Activated gamma-delta T cell treated with anti-CD3 and anti-CD28 coated beads, Interleukin-2, amount 50 U/mL, for 16 hours (primary cell): ENCODE measurements at regions not wholly inside any gene's neighbourhood (a gene's known extent, or its start where the extent isn't known, plus 50 kb on each side); places are given as distances from the start of the nearest gene placed in this dataset.
"Not testable (repeated sequence)": the region's sequence is repeated elsewhere in the genome, so short reads cannot be mapped to it uniquely, and the experiment has no call there.

Experiments
- DNase-seq: peaks from one replicate; pipeline ENCODE4 v3.0.0-alpha.2; 2020; ENCODE audit warnings: low read depth

DNA sequence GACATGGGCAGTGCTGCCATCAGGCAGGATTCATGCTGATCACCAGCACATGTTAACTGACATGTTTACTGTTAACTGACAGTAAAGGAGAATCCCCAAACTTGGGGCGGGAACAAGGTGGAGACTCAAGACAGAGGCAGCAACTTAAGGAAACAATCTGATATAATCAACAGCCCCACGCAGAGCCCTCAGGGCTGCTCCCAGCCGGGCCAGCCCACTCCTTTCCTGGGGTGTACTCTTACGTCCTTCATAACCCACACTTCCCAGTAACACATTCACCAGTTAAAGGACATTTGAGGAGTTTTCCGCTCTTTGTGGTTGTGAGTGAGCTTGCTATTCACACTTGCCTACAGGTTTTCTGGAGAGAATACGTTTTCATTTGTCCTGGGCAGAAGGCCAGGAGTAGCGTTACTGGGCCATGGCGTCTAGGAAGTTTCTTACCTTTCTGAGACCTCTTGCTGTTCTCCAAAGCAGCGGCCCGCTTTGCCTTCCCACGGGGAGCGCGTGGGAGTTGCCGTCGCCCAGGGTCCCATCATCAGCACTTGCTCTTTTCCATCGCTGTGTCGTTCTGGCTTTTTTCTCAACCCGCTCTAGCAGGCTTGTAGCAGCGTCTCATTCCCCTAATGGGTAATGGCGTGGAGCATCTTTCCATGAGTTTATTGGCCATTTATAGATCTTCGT is 56.4 kb downstream of the FOXF2 start:
- no peak for DNase-seq

DNA sequence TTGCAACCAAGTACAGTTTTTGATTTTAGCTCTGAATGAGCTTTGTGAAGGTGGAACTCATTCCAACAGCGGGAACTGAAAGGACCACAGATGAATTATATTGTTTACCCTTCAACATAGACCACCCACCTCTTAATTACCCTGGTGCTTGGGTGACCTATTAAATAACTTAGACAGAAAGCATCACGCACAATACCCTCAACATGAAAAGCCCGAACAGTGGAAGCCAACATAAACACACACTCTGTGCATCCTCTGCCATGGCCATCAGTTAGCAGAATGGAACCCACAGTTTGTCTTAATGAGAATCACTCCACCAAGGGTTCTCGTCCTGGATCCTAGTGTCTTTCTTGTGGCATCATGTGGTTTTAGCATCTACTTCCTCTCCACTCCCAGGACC is 60.5 kb downstream of the FOXF2 start:
- DNase-seq: no peak

DNA sequence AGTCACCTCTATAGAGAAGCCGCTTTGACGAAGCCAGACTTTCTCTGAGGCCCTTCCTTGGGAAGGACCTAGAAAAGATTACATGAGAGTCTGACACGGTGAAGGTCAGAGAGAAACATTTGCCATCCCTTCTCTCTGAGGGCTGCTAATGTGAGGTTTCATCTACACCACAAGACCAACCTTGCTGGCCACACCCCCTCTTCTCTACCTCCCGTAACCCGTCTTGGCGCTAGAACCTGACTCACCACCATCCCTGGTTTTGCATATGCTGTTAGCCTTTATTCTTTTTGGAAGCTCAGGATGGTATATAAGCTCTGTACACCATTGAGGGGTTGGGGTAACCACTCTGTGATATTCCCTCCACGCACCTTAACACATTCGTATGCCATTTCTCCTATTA is 63.6 kb downstream of the FOXF2 start:
- DNase-seq: no peak

DNA sequence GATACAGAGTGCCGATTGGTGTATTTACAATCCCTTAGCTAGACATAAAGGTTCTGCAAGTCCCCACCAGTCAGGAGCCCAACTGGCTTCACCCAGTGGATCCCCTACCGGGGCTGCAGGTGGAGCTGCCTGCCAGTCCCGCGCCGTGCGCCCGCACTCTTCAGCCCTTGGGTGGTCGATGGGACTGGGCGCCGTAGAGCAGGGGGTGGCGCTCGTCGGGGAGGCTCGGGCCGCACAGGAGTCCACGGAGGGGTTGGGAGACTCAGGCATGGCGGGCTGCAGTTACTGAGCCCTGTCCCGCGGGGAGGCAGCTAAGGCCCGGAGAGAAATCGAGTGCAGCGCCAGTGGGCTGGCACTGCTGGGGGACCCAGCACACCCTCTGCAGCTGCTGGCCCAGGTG is 67.4 kb downstream of the FOXF2 start:
- DNase-seq: not testable (repeated sequence)

DNA sequence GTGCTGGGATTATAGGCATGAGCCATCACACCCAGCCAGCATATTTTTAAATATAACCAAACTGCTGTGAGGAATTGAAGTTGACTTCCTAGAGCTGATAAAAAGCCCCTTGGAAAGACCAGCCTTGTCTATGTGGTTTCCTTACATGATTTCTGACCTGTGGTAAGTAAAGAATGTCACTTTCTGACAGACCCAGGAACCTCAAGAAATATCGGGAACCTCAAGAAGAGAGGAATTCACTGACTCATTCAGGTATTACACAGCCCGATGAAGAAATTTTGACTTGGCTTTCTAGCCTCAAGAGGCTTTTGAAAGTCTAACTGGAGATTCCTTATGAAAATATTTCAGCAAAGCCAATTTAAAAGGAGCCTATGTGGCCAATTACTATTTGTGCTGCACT is 71.8 kb downstream of the FOXF2 start:
- no peak for DNase-seq

DNA sequence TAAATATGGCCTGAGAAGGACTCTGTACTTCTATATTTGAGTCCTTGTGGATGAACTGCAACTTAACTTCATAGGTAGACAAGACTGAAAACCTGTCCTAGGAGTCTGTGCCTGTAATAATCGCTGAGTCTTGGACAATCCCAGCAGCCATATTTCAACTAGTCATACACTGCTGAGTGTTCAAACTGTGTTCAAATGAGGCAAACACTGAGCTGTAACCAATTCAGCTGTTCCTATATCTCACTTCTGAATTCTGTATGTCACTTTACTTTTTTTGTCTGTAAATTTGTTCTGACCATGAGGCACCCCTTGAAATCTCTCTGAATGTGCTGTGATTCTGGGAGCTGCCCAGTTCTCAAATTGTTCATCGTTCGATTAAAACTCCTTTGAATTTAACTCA is 72.4 kb downstream of the FOXF2 start:
- no peak for DNase-seq

DNA sequence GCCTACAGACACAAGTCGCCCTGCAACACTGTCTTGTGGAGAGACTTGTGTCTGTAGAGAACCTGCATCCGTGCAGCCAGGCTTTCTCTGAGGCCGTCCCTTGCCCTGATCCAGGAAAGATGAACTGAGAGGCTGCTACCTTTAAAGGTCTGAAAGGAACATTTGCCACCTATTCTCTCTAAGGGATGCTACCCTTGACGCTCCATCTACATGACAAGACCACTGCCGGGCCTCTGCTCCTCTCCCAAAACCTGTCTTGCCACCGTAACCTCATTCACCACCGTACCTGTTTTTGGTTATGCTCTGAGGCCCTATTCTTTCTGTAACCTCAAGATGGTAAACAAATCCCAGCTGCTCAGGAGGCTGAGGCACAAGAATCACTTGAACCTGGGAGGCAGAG is 73.9 kb downstream of the FOXF2 start:
- no peak for DNase-seq

DNA sequence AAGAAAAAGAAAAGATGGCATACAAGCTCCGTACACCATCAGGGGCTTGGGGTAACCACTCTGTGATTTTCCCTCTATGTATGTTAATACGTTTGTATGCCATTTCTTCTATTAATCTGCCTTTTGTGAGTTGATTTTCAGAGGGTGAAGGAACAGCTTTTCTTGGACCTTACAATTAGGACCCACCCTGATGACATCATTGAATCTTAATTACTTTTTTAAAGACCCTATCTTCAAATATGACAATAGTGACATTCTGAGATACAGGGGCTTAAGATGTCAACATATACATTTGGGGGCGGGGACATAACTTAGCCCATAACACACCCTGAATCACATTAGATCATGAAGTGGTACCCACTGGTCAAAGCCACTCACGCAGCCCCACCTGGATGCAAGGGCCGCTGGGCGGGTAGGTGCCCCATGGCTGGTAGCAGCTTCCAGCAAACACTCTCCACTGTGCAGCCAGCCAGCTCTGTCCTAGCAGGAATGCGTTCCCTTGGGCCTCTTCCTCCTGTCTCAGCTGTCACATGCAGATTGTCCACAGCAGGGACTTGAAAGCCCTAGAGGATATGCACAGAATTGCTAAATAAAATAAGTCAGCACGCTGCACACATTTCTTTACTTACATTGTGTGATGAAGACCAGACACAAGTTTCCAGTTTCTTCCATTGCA is 74.5 kb downstream of the FOXF2 start:
- no peak for DNase-seq

DNA sequence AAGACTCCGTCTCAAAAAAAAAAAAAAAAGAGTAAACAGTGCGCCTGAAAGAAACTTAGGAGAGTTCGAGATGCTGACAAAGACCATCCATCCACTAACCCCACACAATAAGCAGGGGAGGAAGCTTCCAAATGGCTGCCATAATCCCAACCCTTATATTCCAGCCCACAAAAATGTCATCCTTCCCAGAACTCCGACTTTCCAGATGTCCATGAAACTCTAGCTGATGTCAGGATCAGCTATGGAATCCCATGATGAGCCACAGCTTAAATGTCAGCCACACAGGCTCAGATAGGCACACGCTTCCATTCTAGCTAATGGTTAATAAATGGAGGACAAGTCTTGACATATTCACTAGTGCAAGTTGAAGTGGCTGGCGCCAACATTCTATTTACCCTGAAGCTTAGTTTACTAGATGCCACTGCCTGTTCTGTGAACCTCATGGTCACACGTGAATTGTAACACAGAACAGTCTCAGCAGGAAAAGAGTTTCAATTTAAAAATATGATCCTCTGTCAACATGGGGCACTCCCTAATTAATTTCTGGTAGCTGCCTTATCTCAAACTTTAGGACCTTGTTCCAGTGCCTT is 75.5 kb downstream of the FOXF2 start:
- DNase-seq: no peak

DNA sequence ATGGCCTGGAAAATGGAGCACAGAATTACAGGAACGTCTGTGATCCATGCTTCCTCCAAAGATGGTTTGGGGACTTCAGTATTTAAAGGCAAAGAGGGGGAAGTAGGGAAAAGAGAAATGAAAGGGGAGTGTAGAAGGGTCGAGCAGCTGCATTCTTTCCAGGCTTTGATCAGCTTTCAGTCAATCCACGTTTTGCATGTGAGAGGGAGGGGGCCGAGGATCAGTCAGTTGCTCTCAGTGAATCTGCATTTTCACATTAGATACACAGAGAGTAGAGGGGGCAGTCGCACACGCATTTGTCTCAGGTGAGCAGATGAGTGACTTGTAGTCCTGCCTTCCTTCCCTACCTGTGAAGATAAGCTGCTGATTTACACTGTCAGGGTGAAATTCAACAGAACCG is 78.8 kb downstream of the FOXF2 start:
- DNase-seq: no peak

DNA sequence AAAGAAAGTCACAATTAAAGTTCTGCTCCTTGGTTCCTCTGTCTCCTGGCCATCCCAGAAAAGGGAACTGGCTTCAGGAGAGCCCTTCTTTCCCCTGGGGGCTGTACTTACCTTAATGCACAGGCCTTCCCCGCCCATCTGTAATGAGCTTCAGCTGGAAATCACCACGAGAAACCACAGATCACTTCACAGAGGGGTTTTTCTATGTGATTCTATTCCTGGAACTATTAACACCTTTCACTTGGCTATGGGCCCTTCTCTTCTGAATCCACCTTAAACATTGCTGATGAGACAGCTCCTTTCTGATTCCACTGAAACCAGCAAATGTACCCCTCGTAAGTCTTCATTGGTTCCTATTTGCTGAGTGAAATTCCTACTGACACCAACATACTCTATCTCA is 80.7 kb downstream of the FOXF2 start:
- DNase-seq: no peak

DNA sequence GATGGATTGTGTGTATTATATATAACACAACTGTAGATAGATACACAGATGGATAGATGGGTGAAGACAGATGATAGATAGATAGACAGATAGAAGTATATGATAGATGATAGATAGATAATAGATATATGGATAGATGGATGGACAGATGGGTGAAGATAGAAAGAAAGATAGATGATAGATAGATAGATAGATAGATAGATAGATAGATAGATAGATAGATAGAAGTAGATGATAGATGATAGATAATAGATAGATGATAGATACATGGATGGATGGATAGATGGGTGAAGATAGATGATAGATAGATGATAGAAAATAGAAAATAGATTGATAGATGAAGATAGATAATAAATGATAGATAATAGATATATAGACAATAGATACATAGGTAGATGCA is 83.3 kb downstream of the FOXF2 start:
- no peak for DNase-seq

DNA sequence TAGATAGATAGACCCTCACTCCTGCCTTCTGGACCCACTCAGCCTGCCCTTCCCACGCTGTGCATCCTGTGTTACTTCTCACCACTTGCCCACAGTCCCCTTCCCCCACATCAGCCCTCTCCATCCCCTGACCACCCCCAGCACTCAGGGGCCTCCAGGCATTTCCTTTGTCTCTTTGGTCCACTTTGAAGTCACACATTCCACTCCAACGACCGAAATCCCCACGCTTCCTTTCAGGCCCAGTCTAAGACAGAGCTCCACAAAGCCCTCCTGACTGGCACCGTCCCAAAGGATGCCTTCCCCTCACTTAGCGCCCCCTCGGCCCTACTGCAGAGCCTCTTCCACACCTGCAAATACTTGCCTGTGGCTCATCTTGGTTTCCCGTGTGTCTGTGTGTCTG is 83.8 kb downstream of the FOXF2 start:
- DNase-seq: no peak

DNA sequence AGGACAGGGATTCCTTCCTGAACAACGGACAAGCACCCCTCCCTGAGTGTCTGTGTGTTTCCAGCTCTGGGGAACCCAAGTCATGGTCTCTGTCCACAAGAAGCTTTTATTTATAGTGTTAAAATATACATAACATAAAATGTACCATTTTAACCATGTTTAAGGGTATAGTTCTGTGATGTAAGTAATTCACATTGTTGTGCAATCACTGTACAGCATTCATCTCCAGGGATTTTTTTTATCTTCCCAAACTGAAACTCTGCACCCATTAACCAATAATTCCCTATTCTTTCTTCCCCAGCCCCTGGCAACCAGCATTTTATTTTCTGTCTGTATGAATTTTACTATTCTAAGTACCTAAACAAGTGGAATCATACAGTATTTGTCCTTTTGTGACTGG is 84.2 kb downstream of the FOXF2 start:
- no peak for DNase-seq

DNA sequence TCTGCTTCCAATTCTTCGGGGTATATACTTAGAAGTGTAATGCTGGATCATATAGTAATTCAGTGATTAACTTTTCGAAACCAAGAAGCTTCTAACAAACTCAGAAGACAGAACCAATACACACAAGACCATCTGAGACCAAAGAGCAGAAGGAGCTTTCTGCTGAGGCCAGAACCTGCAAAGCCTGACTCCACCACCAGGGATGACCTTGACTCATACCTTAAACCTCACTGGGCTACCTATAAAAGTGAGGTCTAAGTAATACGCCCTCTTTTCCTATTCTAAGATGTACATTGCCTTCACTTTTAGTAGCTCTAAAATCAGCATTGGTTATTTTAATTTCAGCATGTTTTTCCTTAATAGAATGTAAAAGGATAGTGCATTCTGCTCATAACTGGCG is 84.8 kb downstream of the FOXF2 start:
- DNase-seq: no peak

DNA sequence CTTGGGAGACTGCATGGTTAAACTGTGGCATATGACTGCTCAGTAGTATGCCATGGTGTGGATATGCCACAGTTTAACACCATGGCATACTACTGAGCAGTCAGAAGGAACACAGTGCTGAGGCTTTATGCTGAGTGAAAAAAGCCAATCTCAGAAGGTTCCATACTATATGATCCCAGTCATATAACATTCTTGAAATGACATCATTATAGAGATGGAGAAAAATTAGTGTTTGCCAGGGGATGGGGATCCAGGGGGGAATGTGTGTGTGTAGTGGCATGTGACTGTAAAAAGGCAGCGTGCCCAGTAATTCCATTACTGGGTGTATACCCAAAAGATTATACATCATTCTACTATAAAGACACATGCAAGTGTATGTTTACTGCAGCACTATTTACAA is 85.8 kb downstream of the FOXF2 start:
- DNase-seq: no peak

DNA sequence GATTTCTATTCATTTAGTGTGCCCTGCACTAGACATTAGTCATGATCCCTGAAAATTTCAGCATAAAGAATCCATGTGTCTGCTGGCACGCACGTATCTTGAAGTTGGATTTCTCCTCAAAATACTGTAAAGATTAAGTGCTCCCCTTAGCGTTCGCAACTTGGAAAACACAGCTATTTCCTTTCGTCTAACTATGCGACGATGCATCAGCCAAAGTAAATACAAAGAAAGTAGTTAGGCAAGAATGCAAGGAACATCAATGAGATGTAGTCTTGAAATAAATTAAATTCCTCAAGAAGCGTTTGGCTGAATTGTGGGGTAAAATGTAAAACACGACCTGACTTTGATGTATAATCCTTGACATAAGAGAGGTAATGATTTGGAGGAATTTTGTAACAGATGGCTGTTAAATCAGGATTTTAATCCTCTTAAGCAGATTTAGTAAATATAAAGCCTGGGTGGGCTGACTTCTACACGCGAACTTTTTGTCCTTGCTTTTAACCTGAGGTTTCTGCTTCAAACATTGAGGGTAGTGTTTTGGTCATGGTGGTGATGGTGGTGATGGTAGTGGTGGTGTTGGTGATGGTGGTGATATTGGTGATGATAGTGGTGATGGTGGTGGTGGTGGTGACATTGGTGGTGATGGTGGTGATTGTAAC is 88.2 kb downstream of the FOXF2 start:
- no peak for DNase-seq

DNA sequence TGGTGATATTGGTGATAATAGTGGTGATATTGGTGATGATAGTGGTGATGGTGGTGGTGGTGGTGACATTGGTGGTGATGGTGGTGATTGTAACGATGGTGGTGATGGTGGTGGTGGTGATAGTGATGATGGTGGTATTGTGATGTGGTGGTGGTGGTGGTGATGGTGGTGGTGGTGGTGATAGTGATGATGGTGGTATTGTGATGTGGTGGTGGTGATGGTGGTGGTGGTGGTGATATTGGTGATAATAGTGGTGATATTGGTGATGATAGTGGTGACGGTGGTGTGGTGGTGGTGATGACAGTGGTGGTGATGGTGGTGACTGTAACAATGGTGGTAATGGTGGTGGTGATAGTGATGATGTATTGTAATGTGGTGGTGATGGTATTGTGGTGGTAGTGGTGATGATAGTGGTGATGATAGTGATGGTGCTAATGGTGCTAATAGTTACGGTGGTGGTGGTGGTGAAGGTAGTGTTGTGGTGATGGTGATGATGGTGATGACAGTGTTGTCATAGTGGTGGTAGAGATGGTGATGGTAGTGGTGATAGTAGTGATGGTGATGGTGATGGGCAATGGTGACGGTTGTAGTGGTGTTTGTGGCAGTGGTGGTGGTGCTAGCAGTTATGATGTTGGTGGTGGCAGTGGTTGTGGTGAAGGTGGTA is 88.9 kb downstream of the FOXF2 start:
- DNase-seq: not testable (repeated sequence)

DNA sequence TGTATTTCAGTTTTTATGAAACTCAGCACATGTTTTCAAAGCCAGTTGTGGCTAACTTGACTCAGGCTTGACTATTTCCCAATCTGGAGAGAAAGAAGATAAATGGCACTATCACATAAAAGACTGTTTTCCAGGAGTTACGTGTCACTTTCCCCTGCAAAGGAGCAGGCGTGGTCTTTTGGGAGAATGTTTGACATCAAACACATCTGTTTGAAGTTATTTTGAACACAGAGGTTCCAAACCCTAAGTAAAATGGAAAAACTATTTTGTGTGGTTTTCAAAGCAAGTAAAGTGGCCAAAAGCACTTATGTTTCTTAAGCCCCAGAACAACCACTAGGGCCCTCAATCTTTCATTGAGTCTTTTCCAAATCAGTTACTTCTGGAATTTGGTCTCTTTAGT is 89.7 kb downstream of the FOXF2 start:
- DNase-seq: no peak

DNA sequence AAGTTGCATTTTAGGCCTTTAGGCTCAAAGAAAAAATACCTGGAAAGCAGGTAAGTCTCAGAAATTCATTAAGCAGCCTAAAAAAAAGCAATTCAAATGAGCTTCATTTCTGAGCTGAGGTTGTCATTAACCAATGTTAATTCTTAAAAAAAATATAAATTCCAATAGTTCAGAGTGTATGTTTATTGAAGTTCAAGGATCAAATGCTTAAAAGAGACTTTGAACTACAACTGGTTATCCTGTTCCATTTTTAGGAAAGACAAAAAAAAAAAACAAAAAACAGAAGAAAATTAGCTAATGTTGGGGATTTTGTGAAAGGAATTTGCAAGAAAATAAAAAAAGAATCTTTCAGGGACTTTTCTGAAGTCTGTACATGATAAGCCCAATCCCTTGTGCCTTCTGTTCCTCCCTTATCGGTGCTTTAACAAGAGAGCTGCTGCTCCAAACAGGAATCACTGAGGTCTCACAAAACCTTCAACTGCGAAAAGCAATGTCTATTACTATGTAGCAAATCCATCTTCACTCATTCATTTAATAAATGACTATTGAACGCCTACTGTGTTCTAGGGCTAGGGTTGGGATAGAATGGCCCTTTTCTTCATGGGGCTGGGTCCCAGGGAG is 90.3 kb downstream of the FOXF2 start:
- no peak for DNase-seq

DNA sequence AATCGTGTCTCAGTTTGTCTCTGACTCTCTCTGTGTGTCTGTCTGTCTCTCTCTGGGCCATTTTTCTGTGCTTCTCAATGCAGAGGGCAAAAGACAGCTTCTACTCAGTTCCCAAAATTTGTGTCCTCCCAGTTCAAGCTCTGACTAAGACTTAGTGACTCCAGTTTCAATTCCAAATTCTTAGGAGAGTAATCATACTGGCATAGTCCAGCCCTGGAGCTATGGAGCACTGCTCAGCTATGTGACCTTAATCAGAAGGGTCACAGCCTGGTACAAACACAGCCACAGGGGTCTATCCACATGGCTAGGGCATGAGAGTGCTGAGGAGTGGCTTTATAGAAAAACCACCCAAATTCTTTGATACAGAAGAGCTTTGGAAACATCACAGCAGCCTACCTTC is 91.9 kb downstream of the FOXF2 start:
- DNase-seq: no peak
